T-cell (primary cell): ENCODE measurements at regions not wholly inside any gene's neighbourhood (a gene's known extent, or its start where the extent isn't known, plus 50 kb on each side); places are given as distances from the start of the nearest gene placed in this dataset.

Experiments
- ATAC-seq, 4 experiments: fragments of 200-7000 bp in 3 of 4; fragments of 150-1000 bp in 1 of 4; cut with Tn5 transposase; replicated peaks in 1 of 4; 1 replicate in 3 of 4; 2 replicates in 1 of 4; pipeline ENCODE4 v1.10.0; 2021; ENCODE audit warnings: moderate library complexity in 3 of 4, mild to moderate bottlenecking in 2 of 4, moderate number of reproducible peaks in 1 of 4
- CTCF ChIA-PET, 2 donors: fragments of 300-600 bp; sonication (Branson Sonifier 250); formaldehyde crosslinking; loops; one replicate each; lab custom pipeline; 2022; ENCODE audit warnings: antibody characterized with exemption in 2 of 2; lab: Charles Lee
- POLR2A ChIA-PET, 2 donors: fragments of 300-600 bp; sonication (Branson Sonifier 250); formaldehyde crosslinking; loops; one replicate each; lab custom pipeline; 2022; ENCODE audit warnings: antibody characterized with exemption in 2 of 2; lab: Charles Lee
- DNase-seq, 35 experiments: peaks; one replicate each; pipeline versions ENCODE4 v3.0.0 to v3.0.0-alpha.2; 2013 to 2023
- H3K27ac ChIP-seq: one replicate; pipeline ENCODE4 v1.5.1; 2013; ENCODE audit warnings: low read length
- H3K27me3 ChIP-seq, 2 experiments: replicated peaks in 1 of 2; 1 replicate in 1 of 2; 2 replicates in 1 of 2; pipeline versions ENCODE4 v1.6.1 to v1.7.0; 2013; ENCODE audit warnings: low read length in 1 of 2, mixed read lengths in 1 of 2; ENCODE audit not compliant: control insufficient read depth in 2 of 2, insufficient read depth in 2 of 2; ENCODE audit errors: extremely low read depth in 1 of 2
- H3K36me3 ChIP-seq, 2 donors: 1 replicate in 1 of 2; 2 replicates in 1 of 2; pipeline versions ENCODE4 v1.6.1 to v1.7.0; 2013; ENCODE audit warnings: low read length in 1 of 2; ENCODE audit not compliant: control insufficient read depth in 2 of 2, insufficient read depth in 1 of 2; ENCODE audit errors: extremely low read depth in 1 of 2
- H3K4me1 ChIP-seq, 2 experiments: 1 replicate in 1 of 2; 2 replicates in 1 of 2; pipeline versions ENCODE4 v1.6.1 to v1.7.0; 2013; ENCODE audit warnings: low read length in 2 of 2, mixed read lengths in 1 of 2; ENCODE audit not compliant: insufficient read depth in 2 of 2, control insufficient read depth in 1 of 2; ENCODE audit errors: extremely low read depth in 1 of 2
- H3K4me3 ChIP-seq, 2 donors: 1 replicate in 1 of 2; 2 replicates in 1 of 2; pipeline versions ENCODE4 v1.5.1 to v1.7.0; 2013; ENCODE audit warnings: mild to moderate bottlenecking in 2 of 2, low read length in 1 of 2, moderate library complexity in 1 of 2; ENCODE audit not compliant: control insufficient read depth in 1 of 2; ENCODE audit errors: extremely low read depth in 1 of 2
- H3K9me3 ChIP-seq: 2 replicates; pipeline ENCODE4 v1.7.0; 2013
- H3K27ac Mint-ChIP-seq, 2 donors: one replicate each; pipeline ENCODE4 v1.8.0; 2020 to 2021; ENCODE audit warnings: mild to moderate bottlenecking in 2 of 2, mixed read lengths in 2 of 2
- H3K27me3 Mint-ChIP-seq, 2 donors: one replicate each; pipeline ENCODE4 v1.8.0; 2021 to 2022; ENCODE audit warnings: mixed read lengths in 2 of 2
- H3K36me3 Mint-ChIP-seq: one replicate; pipeline ENCODE4 v1.8.0; 2021; ENCODE audit warnings: mixed read lengths
- H3K4me1 Mint-ChIP-seq, 3 donors: one replicate each; pipeline ENCODE4 v1.8.0; 2020 to 2022; ENCODE audit warnings: mixed read lengths in 3 of 3, mild to moderate bottlenecking in 1 of 3
- H3K4me3 Mint-ChIP-seq, 3 donors: one replicate each; pipeline ENCODE4 v1.8.0; 2020 to 2022; ENCODE audit warnings: mild to moderate bottlenecking in 3 of 3, mixed read lengths in 3 of 3, moderate library complexity in 3 of 3
- H3K9me3 Mint-ChIP-seq, 3 donors: one replicate each; pipeline ENCODE4 v1.8.0; 2020 to 2022; ENCODE audit warnings: mixed read lengths in 3 of 3
- WGBS: methylation state at CpG from one replicate; pipeline ENCODE4 v1.1.5; 2013; ENCODE audit warnings: missing lambda C conversion rate; ENCODE audit not compliant: insufficient coverage; 5-methylcytosine and 5-hydroxymethylcytosine counted together

DNA sequence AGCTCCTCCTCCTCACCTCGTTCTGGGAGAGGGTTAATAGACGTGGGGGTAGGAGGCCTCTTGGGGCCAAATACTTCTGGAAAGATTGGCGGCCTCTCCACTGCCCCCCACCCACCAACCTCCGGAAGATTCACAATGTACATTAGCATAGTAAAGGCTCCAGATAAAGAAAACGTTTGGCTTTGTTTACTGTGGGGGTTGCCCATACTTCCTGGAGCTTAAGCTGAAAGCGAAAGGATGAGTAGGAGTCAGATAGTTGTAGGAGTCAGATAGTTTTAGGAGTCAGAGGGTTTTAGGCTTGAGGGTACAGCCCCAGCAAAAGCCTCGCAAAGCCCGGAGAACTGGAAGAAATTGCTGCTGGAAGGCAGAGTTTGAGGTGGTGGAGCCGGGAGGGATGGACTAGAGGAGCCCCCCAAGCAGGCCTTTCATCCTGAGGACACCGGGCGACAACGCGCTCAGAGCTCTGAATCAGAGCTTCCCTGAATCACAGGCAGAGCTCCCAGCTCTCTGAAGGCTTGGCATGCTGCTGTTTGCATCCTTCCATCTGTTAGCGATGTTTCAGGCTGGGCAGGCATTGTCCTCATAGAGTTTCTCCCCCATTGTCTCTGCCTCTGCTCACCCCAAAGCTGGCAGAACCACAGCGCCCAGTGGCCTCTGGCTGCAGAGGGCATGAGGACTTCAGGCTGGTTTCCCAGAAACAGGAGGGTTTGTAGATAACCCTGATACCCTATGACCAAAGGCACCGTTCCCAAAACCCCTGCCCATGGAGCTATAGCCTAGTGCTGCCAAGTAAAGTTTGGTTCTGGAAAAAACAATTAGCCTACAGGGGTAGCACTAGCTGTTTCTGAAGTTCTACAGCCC, 280.7 kb downstream of the BCOR start:
- peaks cover 18 to 24% (median 18%) of the 10 kb centered on the region in 3 donors for H3K4me1 Mint-ChIP-seq
- POLR2A ChIA-PET = no interaction called here
- H3K27me3 ChIP-seq = peaks cover 0 to 24% of the 10 kb centered on the region in 2 experiments
- no peaks in the 10 kb centered on the region for H3K36me3 Mint-ChIP-seq
- DNase-seq = no peak
- peaks cover 14 to 26% of the 10 kb centered on the region in 2 donors for H3K27me3 Mint-ChIP-seq
- peak in 1 of 4 experiments; percentile 45 for ATAC-seq
- H3K27ac Mint-ChIP-seq = peak overlapping the region in 1 of 2 donors; percentile 8
- peaks cover 0 to 21% of the 10 kb centered on the region in 2 experiments for H3K4me1 ChIP-seq
- no peaks in the 10 kb centered on the region for H3K36me3 ChIP-seq
- no peaks in the 10 kb centered on the region for H3K9me3 Mint-ChIP-seq
- H3K9me3 ChIP-seq = no peaks in the 10 kb centered on the region
- CTCF ChIA-PET = interaction anchor here in 1 of 2 donors (0.5 kb wide), 1 partner anchor 342 kb away, joined by 3 read pairs; no protein-coding TSS in a partner anchor
- H3K4me3 Mint-ChIP-seq = peak overlapping the region in 1 of 3 donors; percentile 36
- no peak overlapping the region for H3K27ac ChIP-seq
- 65% methylated on average over 8 of the region's 16 CpGs for WGBS
- H3K4me3 ChIP-seq = no peak overlapping the region

DNA sequence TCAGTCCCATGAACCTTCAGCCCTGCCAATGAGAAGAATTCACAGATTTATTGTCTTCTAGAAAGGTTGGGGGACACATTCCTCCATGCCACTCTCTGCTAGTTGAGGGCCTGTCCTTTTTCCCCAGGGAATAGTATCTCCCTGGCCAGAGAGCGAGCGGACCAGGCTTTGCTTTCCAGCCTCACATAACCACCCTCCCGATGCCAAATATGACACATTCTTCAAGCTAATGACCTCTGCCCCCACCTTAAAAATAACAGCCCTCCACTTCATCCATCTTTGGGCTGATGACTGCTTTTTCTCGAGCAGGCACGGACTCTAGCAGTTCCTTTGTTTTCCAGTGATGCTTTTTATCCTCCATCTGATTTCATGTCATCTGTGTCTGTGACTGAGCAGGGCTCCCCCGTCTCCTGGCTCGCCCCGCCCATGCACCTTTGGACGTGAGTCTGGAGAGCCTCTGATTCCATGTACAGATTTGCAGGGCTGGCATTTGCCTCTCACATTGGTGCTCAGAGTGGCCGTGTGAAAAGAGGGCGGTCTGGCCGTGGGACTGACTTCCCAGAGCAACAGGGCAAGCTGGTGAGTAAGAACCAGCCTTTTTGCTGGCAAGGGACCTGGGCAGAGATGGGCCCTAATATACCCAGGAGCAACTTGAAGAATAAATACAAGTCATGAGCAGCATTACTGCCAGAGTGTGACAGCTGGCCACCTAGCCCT, 279.8 kb downstream of the BCOR start:
- ATAC-seq (no peak), DNase-seq (no peak)
- H3K9me3 ChIP-seq = no peaks in the 10 kb centered on the region
- no peaks in the 10 kb centered on the region for H3K36me3 ChIP-seq
- Mint-ChIP-seq H3K27ac (no peak overlapping the region), H3K36me3 (no peaks in the 10 kb centered on the region), H3K9me3 (no peaks in the 10 kb centered on the region), H3K27me3 (peaks cover 17 to 31% of the 10 kb centered on the region in 2 donors), H3K4me3 (no peak overlapping the region), H3K4me1 (peaks cover 18 to 24% (median 18%) of the 10 kb centered on the region in 3 donors)
- 92% methylated on average over 9 of the region's 12 CpGs for WGBS
- H3K27ac ChIP-seq = no peak overlapping the region
- no peak overlapping the region for H3K4me3 ChIP-seq
- ChIA-PET CTCF (interaction anchor here in 1 of 2 donors (0.6 kb wide), 1 partner anchor 83 kb away, joined by 3 read pairs; no protein-coding TSS in a partner anchor), POLR2A (no interaction called here)
- peaks cover 0 to 25% of the 10 kb centered on the region in 2 experiments for H3K27me3 ChIP-seq
- peaks cover 0 to 21% of the 10 kb centered on the region in 2 experiments for H3K4me1 ChIP-seq

DNA sequence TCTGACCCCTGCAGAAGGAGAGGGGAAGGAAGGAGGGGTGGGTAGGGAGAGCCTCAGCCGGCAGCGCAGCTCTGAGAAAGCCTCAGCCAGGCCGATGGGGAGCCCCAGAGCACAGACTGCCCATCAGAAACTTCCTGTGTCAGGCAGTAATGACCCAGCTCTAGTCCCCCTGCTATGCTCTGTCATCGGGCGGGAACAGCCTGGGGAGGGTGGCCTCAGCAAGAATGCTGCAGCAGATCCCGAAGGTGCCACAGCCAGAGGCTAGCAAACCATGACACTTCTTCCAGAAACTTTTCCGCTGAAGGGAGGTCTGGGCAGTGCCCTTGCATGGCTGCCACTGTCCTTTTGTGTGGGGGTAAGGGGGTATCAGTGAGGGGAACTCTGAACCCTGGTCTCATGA, 279.0 kb downstream of the BCOR start:
- H3K36me3 ChIP-seq = no peaks in the 10 kb centered on the region
- peaks cover 0 to 21% of the 10 kb centered on the region in 2 experiments for H3K4me1 ChIP-seq
- H3K36me3 Mint-ChIP-seq = no peaks in the 10 kb centered on the region
- H3K27ac Mint-ChIP-seq = no peak overlapping the region
- H3K27me3 Mint-ChIP-seq = peaks cover 17 to 39% of the 10 kb centered on the region in 2 donors
- peaks cover 0 to 6% (median 0%) of the 10 kb centered on the region in 3 donors for H3K9me3 Mint-ChIP-seq
- H3K27me3 ChIP-seq = peaks cover 0 to 27% of the 10 kb centered on the region in 2 experiments
- ChIA-PET CTCF (interaction anchor here in 1 of 2 donors (0.6 kb wide), 1 partner anchor 84 kb away, joined by 3 read pairs; no protein-coding TSS in a partner anchor), POLR2A (no interaction called here)
- no peak overlapping the region for H3K27ac ChIP-seq
- H3K4me3 ChIP-seq = no peak overlapping the region
- H3K4me1 Mint-ChIP-seq = peaks cover 18 to 24% (median 18%) of the 10 kb centered on the region in 3 donors
- WGBS = no CpG with 5 or more reads among the region's 7 CpGs
- no peaks in the 10 kb centered on the region for H3K9me3 ChIP-seq
- H3K4me3 Mint-ChIP-seq = no peak overlapping the region
- DNase-seq (no peak), ATAC-seq (no peak)

DNA sequence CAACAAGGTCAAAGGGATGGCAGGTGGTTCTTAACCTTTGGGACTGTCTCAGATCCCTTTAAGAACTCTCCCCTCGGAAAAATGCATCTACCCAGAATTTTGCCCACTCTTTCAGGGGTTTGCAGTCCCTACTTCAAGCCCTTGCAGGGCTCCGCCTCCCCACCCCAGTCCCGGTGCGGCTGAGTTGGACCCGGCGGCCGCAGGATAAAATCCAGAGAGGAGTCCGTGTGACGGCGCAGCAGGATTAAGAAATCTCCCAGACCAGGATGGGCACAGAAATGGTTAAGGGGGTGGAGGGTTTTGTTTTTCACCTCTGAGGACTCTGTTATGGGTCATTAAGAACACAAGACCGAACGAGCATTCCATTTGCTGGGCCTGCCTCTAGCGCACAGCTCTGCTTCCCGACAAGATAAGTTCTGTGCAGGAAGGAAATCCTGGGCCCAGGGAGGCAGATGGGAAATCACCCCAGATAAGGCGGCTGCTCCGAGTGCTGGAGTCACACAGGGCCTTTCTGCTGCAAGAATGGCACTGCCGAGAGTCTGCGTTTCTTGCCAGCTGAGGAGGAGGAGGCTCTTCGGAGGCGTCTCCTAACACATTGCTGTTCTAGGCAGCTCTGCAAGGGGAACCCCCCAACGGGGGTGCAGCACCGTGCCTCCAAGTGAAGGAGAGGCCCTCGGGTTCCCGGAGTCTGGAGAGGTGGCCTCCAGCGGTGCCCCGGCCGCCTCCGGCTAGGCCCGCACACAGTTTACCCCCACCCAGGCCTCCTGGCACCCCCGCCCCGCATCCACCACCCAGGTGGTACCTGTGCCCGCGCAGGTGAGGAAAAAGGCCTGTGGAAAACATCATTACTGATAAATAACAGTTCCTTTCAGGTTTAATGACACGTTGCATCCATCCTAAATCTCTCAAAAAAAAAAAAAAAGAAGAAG, 277.6 kb downstream of the BCOR start:
- peaks cover 0 to 27% of the 10 kb centered on the region in 2 experiments for H3K27me3 ChIP-seq
- no peak overlapping the region for H3K27ac ChIP-seq
- H3K4me3 ChIP-seq = peak overlapping the region; percentile 32 to 49
- peaks cover 17 to 40% of the 10 kb centered on the region in 2 donors for H3K27me3 Mint-ChIP-seq
- peaks cover 15 to 24% (median 15%) of the 10 kb centered on the region in 3 donors for H3K4me1 Mint-ChIP-seq
- peaks cover 0 to 21% of the 10 kb centered on the region in 2 experiments for H3K4me1 ChIP-seq
- ATAC-seq = peak in 1 of 4 experiments; percentile 55
- H3K9me3 ChIP-seq = no peaks in the 10 kb centered on the region
- ChIA-PET POLR2A (no interaction called here), CTCF (interaction anchor here in 1 of 2 donors (0.6 kb wide), 1 partner anchor 97 kb away, joined by 5 read pairs; no protein-coding TSS in a partner anchor)
- 95% methylated on average over 7 of the region's 34 CpGs for WGBS
- peak overlapping the region; percentile 53 to 78 (median 63) for H3K4me3 Mint-ChIP-seq
- DNase-seq = no peak
- no peak overlapping the region for H3K27ac Mint-ChIP-seq
- H3K36me3 Mint-ChIP-seq = no peaks in the 10 kb centered on the region
- no peaks in the 10 kb centered on the region for H3K36me3 ChIP-seq
- peaks cover 0 to 6% (median 0%) of the 10 kb centered on the region in 3 donors for H3K9me3 Mint-ChIP-seq

DNA sequence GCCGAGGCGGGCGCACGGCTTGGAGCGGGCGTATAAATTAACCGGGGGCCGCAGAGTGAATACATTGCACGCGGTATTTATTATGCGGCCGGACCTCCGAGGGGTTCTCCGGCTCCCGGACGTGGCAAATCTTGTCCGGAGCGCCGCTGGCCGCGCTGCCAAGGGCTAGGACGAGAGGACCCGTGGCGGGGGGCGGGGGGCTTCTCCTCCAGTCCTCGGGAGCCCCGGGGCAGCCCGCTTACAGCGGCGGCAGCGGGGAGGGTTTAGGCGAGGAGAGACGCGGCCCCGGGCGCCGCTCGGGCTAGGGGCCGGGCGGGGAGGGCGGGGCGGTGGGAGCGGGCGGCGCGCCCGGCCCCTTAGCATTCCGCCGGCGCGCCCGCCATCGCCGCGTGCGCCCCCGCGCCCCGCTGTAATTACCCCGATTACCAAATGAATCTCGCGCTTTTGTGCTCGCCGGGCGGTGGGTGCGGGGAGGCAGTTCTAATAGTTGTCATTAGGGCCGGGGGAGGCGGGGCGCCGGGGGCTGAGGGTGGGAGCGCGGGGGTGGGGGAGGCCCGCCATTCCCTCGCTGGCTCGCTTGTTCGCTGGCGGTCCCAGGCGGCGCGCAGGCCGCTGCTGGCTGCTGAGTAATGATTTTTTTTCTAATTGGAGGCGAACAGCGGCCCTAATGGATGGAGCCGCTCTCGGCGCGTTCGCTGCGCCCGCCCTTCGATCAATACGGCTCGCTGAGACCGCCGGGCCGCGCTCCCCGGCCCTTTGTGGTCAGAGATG, 276.6 kb downstream of the BCOR start:
- peaks cover 17 to 42% of the 10 kb centered on the region in 2 donors for H3K27me3 Mint-ChIP-seq
- peak in 4 of 35 experiments; percentile 1 to 20 (median 6) for DNase-seq
- Histone ChIP-seq H3K36me3 (no peaks in the 10 kb centered on the region), H3K27me3 (peaks cover 0 to 27% of the 10 kb centered on the region in 2 experiments), H3K27ac (no peak overlapping the region), H3K4me1 (peaks cover 0 to 21% of the 10 kb centered on the region in 2 experiments), H3K9me3 (no peaks in the 10 kb centered on the region), H3K4me3 (peak overlapping the region; percentile 32 to 49)
- ChIA-PET CTCF (no interaction called here), POLR2A (no interaction called here)
- no peak overlapping the region for H3K27ac Mint-ChIP-seq
- H3K4me1 Mint-ChIP-seq = peaks cover 11 to 24% (median 11%) of the 10 kb centered on the region in 3 donors
- 3% methylated on average over 25 of the region's 98 CpGs for WGBS
- peak overlapping the region; percentile 53 to 78 (median 63) for H3K4me3 Mint-ChIP-seq
- H3K9me3 Mint-ChIP-seq = peaks cover 0 to 6% (median 0%) of the 10 kb centered on the region in 3 donors
- peak in 3 of 4 experiments; percentile 19 to 43 (median 43) for ATAC-seq
- no peaks in the 10 kb centered on the region for H3K36me3 Mint-ChIP-seq
